Ovary (tissue), 3 donors: ENCODE measurements at regions not wholly inside any gene's neighbourhood (a gene's known extent, or its start where the extent isn't known, plus 50 kb on each side); places are given as distances from the start of the nearest gene placed in this dataset.

Experiments
- CTCF ChIP-seq, 3 donors: fragments of 450-650 bp in 2 of 3; fragments of 200-600 bp in 1 of 3; IDR thresholded peaks; one replicate each; pipeline versions ENCODE4 v1.5.1 to v1.8.0; 2016 to 2022; ENCODE audit warnings: antibody characterized with exemption in 3 of 3, mild to moderate bottlenecking in 1 of 3
- POLR2A ChIP-seq: fragments of 450-650 bp; IDR thresholded peaks from one replicate; pipeline ENCODE4 v1.6.1; 2017; ENCODE audit warnings: antibody characterized with exemption, mild to moderate bottlenecking, moderate library complexity
- donor health status: DM: no; HTN: no; CAD: no.

GRCh38 chr4:132094017-132094416, 1055.1 kb upstream of the PCDH10 start:
- TF ChIP-seq CTCF (IDR thresholded peaks at IDR 0.05): no peak
- TF ChIP-seq POLR2A: no peak
